ENCODE measurements at regions not wholly inside any gene's neighbourhood (a gene's known extent, or its start where the extent isn't known, plus 50 kb on each side); places are given as distances from the start of the nearest gene placed in this dataset.

GRCh38 chr22:48481748-48482147, 1345.9 kb downstream of the BRD1 start:
- DNase-seq (ENCODE audit: low read depth in 2 of 3, low spot score in 2 of 3), result no peak

- no peak for DNase-seq (ENCODE audit: low read depth in 2 of 3, low spot score in 2 of 3)
Measured at GRCh38 chr22:48478529-48479265, 1349.0 kb downstream of the BRD1 start.

GRCh38 chr22:48478124-48478523, 1349.5 kb downstream of the BRD1 start:
- no peak for DNase-seq (ENCODE audit: low read depth in 2 of 3, low spot score in 2 of 3)

- DNase-seq (ENCODE audit: low read depth in 2 of 3, low spot score in 2 of 3), result no peak
Measured at GRCh38 chr22:48477031-48477721, 1350.5 kb downstream of the BRD1 start.

- DNase-seq (ENCODE audit: low read depth in 2 of 3, low spot score in 2 of 3), result no peak
Measured at GRCh38 chr22:48476577-48476976, 1351.1 kb downstream of the BRD1 start.

- no peak for DNase-seq (ENCODE audit: low read depth in 2 of 3, low spot score in 2 of 3)
Measured at GRCh38 chr22:48475661-48476345, 1351.9 kb downstream of the BRD1 start.

- no peak for DNase-seq (ENCODE audit: low read depth in 2 of 3, low spot score in 2 of 3)
Measured at GRCh38 chr22:48474881-48475280, 1352.8 kb downstream of the BRD1 start.

- no peak for DNase-seq (ENCODE audit: low read depth in 2 of 3, low spot score in 2 of 3)
Measured at GRCh38 chr22:48473202-48473601, 1354.5 kb downstream of the BRD1 start.

GRCh38 chr22:48464246-48464645, 1363.4 kb downstream of the BRD1 start:
- no peak for DNase-seq (ENCODE audit: low read depth in 2 of 3, low spot score in 2 of 3)

- DNase-seq (ENCODE audit: low read depth in 2 of 3, low spot score in 2 of 3), result no peak
Measured at GRCh38 chr22:48459859-48460823, 1367.5 kb downstream of the BRD1 start.

GRCh38 chr22:48459259-48459658, 1368.4 kb downstream of the BRD1 start:
- no peak for DNase-seq (ENCODE audit: low read depth in 2 of 3, low spot score in 2 of 3)

GRCh38 chr22:48456449-48456848, 1371.2 kb downstream of the BRD1 start:
- no peak for DNase-seq (ENCODE audit: low read depth in 2 of 3, low spot score in 2 of 3)

- no peak for DNase-seq (ENCODE audit: low read depth in 2 of 3, low spot score in 2 of 3)
Measured at GRCh38 chr22:48453751-48454485, 1373.8 kb downstream of the BRD1 start.

- no peak for DNase-seq (ENCODE audit: low read depth in 2 of 3, low spot score in 2 of 3)
Measured at GRCh38 chr22:48453171-48453570, 1374.5 kb downstream of the BRD1 start.

- DNase-seq (ENCODE audit: low read depth in 2 of 3, low spot score in 2 of 3), result no peak
Measured at GRCh38 chr22:48452766-48453165, 1374.9 kb downstream of the BRD1 start.

GRCh38 chr22:48451891-48452290, 1375.8 kb downstream of the BRD1 start:
- DNase-seq (ENCODE audit: low read depth in 2 of 3, low spot score in 2 of 3), result no peak

GRCh38 chr22:48450188-48450825, 1377.4 kb downstream of the BRD1 start:
- no peak for DNase-seq (ENCODE audit: low read depth in 2 of 3, low spot score in 2 of 3)

- DNase-seq (ENCODE audit: low read depth in 2 of 3, low spot score in 2 of 3), result no peak
Measured at GRCh38 chr22:48449466-48450187, 1378.0 kb downstream of the BRD1 start.

GRCh38 chr22:48448821-48449220, 1378.9 kb downstream of the BRD1 start:
- no peak for DNase-seq (ENCODE audit: low read depth in 2 of 3, low spot score in 2 of 3)

All from hematopoietic multipotent progenitor cell (in vitro differentiated cells).